GM18508 (cell line): ENCODE measurements at regions not wholly inside any gene's neighbourhood (a gene's known extent, or its start where the extent isn't known, plus 50 kb on each side); places are given as distances from the start of the nearest gene placed in this dataset.

Source experiments
- ATAC-seq: cut with Tn5 transposase; IDR thresholded peaks from one replicate; pipeline ENCODE4 v1.9.1; 2021; ENCODE audit warnings: moderate number of reproducible peaks; ENCODE audit not compliant: insufficient read depth, unreplicated experiment

GRCh38 chr2:221228214-221228769, 343.8 kb downstream of the EPHA4 start:
- ATAC-seq = no peak

GRCh38 chr2:221229099-221229498, 343.0 kb downstream of the EPHA4 start:
- ATAC-seq = no peak

GRCh38 chr2:221231511-221231910, 340.6 kb downstream of the EPHA4 start:
- no peak for ATAC-seq

- ATAC-seq = no peak
These were observed 336.2 kb downstream of the EPHA4 start for GRCh38 chr2:221235941-221236340.

GRCh38 chr2:221241072-221241471, 331.0 kb downstream of the EPHA4 start:
- no peak for ATAC-seq

- ATAC-seq = no peak
These were observed 328.3 kb downstream of the EPHA4 start for GRCh38 chr2:221243771-221244170.

GRCh38 chr2:221245045-221245444, 327.1 kb downstream of the EPHA4 start:
- ATAC-seq = no peak

- no peak for ATAC-seq
These were observed 326.3 kb downstream of the EPHA4 start for GRCh38 chr2:221245772-221246171.

- no peak for ATAC-seq
These were observed 317.8 kb downstream of the EPHA4 start for GRCh38 chr2:221254299-221254698.

GRCh38 chr2:221255862-221256261, 316.2 kb downstream of the EPHA4 start:
- ATAC-seq = no peak

GRCh38 chr2:221258464-221258863, 313.6 kb downstream of the EPHA4 start:
- no peak for ATAC-seq

GRCh38 chr2:221262651-221263050, 309.5 kb downstream of the EPHA4 start:
- ATAC-seq = no peak

- ATAC-seq = no peak
These were observed 308.5 kb downstream of the EPHA4 start for GRCh38 chr2:221263573-221263972.

GRCh38 chr2:221264318-221264717, 307.8 kb downstream of the EPHA4 start:
- ATAC-seq = no peak

- ATAC-seq = no peak
These were observed 304.2 kb downstream of the EPHA4 start for GRCh38 chr2:221267773-221268425.

- ATAC-seq = no peak
These were observed 303.5 kb downstream of the EPHA4 start for GRCh38 chr2:221268631-221269030.

- ATAC-seq = no peak
These were observed 301.3 kb downstream of the EPHA4 start for GRCh38 chr2:221270806-221271205.

- ATAC-seq = no peak
These were observed 299.4 kb downstream of the EPHA4 start for GRCh38 chr2:221272729-221273128.

- ATAC-seq = no peak
These were observed 296.1 kb downstream of the EPHA4 start for GRCh38 chr2:221276033-221276432.

GRCh38 chr2:221276601-221277000, 295.5 kb downstream of the EPHA4 start:
- ATAC-seq = no peak

- ATAC-seq = no peak
These were observed 289.7 kb downstream of the EPHA4 start for GRCh38 chr2:221282386-221282785.

- no peak for ATAC-seq
These were observed 288.1 kb downstream of the EPHA4 start for GRCh38 chr2:221283896-221284545.
